ENCODE measurements at regions not wholly inside any gene's neighbourhood (a gene's known extent, or its start where the extent isn't known, plus 50 kb on each side); places are given as distances from the start of the nearest gene placed in this dataset.
A peak's percentile ranks its signal among the peaks of the same experiment; 100 is the strongest.
"Not testable (repeated sequence)": the region's sequence is repeated elsewhere in the genome, so short reads cannot be mapped to it uniquely, and the experiment has no call there.

- Histone ChIP-seq H3K4me2 (no peak overlapping the region), H3K4me1 (no peaks in the 10 kb centered on the region), H3K4me3 (no peak overlapping the region), H3K27ac (no peak overlapping the region), H3K9me3 (no peaks in the 10 kb centered on the region)
- ChIA-PET CTCF (no interaction called here), POLR2A (no interaction called here)
- no peak for FAIRE-seq
- DNase-seq (ENCODE audit: low read depth in 1 of 2, low spot score in 1 of 2), result no peak
- no peak for TF ChIP-seq CHD4 (IDR thresholded peaks at IDR 0.05; ENCODE audit: borderline replicate concordance)
- no peak for TF ChIP-seq HES2 (IDR thresholded peaks at IDR 0.05)
- WGBS (ENCODE audit: missing lambda C conversion rate), result 4% methylated on average over 1 of the region's 1 CpG
- no peak for ATAC-seq
Observed at GRCh38 chrX:95956745-95957144, 727.9 kb upstream of the DIAPH2 start.

- DNase-seq (ENCODE audit: low read depth in 1 of 2, low spot score in 1 of 2); H3K9me3 ChIP-seq; CTCF ChIA-PET; H3K4me2 ChIP-seq; POLR2A ChIA-PET; H3K4me1 ChIP-seq; H3K4me3 ChIP-seq; ATAC-seq; H3K27ac ChIP-seq: not testable (repeated sequence)
- FAIRE-seq, result peak; percentile 46
- 29% methylated on average over 9 of the region's 9 CpGs for WGBS (ENCODE audit: missing lambda C conversion rate)
Observed at GRCh38 chrX:95973456-95974095, 711.1 kb upstream of the DIAPH2 start.

GRCh38 chrX:95974096-95974470, 710.6 kb upstream of the DIAPH2 start:
- no peak for ATAC-seq
- Histone ChIP-seq H3K4me2 (no peak overlapping the region), H3K27ac (no peak overlapping the region), H3K4me1 (no peaks in the 10 kb centered on the region), H3K9me3 (no peaks in the 10 kb centered on the region), H3K4me3 (no peak overlapping the region)
- no peak for FAIRE-seq
- no peak for TF ChIP-seq HOXA7 (CRISPR knock-in tag; IDR thresholded peaks at IDR 0.05)
- TF ChIP-seq EHF (CRISPR knock-in tag; IDR thresholded peaks at IDR 0.05), result no peak
- no peak for TF ChIP-seq TP53 (CRISPR knock-in tag; IDR thresholded peaks at IDR 0.05)
- no peak for TF ChIP-seq GATA3 (IDR thresholded peaks at IDR 0.05; ENCODE audit: borderline replicate concordance)
- no peak for TF ChIP-seq EP300 (IDR thresholded peaks at IDR 0.05)
- no peak for TF ChIP-seq JUN (IDR thresholded peaks at IDR 0.05)
- no peak for TF ChIP-seq HES2 (IDR thresholded peaks at IDR 0.05)
- TF ChIP-seq JUNB (IDR thresholded peaks at IDR 0.05), result no peak
- TF ChIP-seq CTCF (IDR thresholded peaks at IDR 0.05), result no peak
- no peak for TF ChIP-seq MYC (IDR thresholded peaks at IDR 0.05; ENCODE audit: borderline replicate concordance, low read length)
- TF ChIP-seq EHMT2 (IDR thresholded peaks at IDR 0.05; ENCODE audit: low read depth), result no peak
- DNase-seq (ENCODE audit: low read depth in 1 of 2, low spot score in 1 of 2), result no peak
- ChIA-PET POLR2A (no interaction called here), CTCF (no interaction called here)
- WGBS (ENCODE audit: missing lambda C conversion rate), result 2% methylated on average over 4 of the region's 4 CpGs

- POLR2A ChIA-PET, result no interaction called here
- ATAC-seq (no peak), FAIRE-seq (no peak), DNase-seq (ENCODE audit: low read depth in 1 of 2, low spot score in 1 of 2) (no peak)
- Histone ChIP-seq H3K27ac (no peak overlapping the region), H3K4me1 (no peaks in the 10 kb centered on the region), H3K4me2 (no peak overlapping the region), H3K9me3 (no peaks in the 10 kb centered on the region), H3K4me3 (no peak overlapping the region)
- CTCF ChIA-PET, result no interaction called here
- 4% methylated on average over 5 of the region's 5 CpGs for WGBS (ENCODE audit: missing lambda C conversion rate)
- TF ChIP-seq RARB (CRISPR knock-in tag; IDR thresholded peaks at IDR 0.05) (no peak), FOSL2 (IDR thresholded peaks at IDR 0.05) (no peak), FOSL2 (CRISPR knock-in tag; IDR thresholded peaks at IDR 0.05) (no peak), EHF (CRISPR knock-in tag; IDR thresholded peaks at IDR 0.05) (no peak)
Observed at GRCh38 chrX:95974890-95975289, 709.8 kb upstream of the DIAPH2 start.

- FAIRE-seq (no peak), ATAC-seq (no peak), DNase-seq (ENCODE audit: low read depth in 1 of 2, low spot score in 1 of 2) (no peak)
- no peak for TF ChIP-seq POLR2A (IDR thresholded peaks at IDR 0.05; ENCODE audit: low read length)
- no peak for TF ChIP-seq HDAC2 (IDR thresholded peaks at IDR 0.05)
- Histone ChIP-seq H3K4me2 (no peak overlapping the region), H3K9me3 (no peaks in the 10 kb centered on the region), H3K4me1 (no peaks in the 10 kb centered on the region), H3K27ac (no peak overlapping the region), H3K4me3 (no peak overlapping the region)
- POLR2A ChIA-PET, result no interaction called here
- CTCF ChIA-PET, result no interaction called here
- 30% methylated on average over 3 of the region's 3 CpGs for WGBS (ENCODE audit: missing lambda C conversion rate)
Observed at GRCh38 chrX:95995583-95995982, 689.1 kb upstream of the DIAPH2 start.
